HL-60 (cell line): ENCODE measurements at regions not wholly inside any gene's neighbourhood (a gene's known extent, or its start where the extent isn't known, plus 50 kb on each side); places are given as distances from the start of the nearest gene placed in this dataset.

Source experiments
- DNase-seq, 2 experiments: peaks; one replicate each; pipeline ENCODE4 v3.0.0-alpha.2; 2010 to 2020; ENCODE audit warnings: low read depth in 1 of 2, low spot score in 1 of 2
- H3K27ac ChIP-seq: fragments of 250-450 bp; sonication (Bioruptor Pico); replicated peaks from 2 replicates; pipeline ENCODE4 v1.5.1; 2020; ENCODE audit warnings: mild to moderate bottlenecking, moderate library complexity
- H3K27me3 ChIP-seq: fragments of 250-450 bp; sonication (Bioruptor Pico); 2 replicates; pipeline ENCODE4 v1.5.1; 2021; ENCODE audit warnings: mild to moderate bottlenecking, moderate library complexity; ENCODE audit not compliant: insufficient read depth, poor library complexity, severe bottlenecking
- H3K4me3 ChIP-seq: replicated peaks from 2 replicates; pipeline ENCODE4 v1.5.1; 2011; ENCODE audit warnings: mild to moderate bottlenecking, control low read depth, low read length; ENCODE audit not compliant: insufficient read depth
- GABPA ChIP-seq: IDR thresholded peaks from 2 replicates; pipeline ENCODE4 v1.6.1; 2012; ENCODE audit warnings: low read depth
- POLR2AphosphoS5 ChIP-seq: IDR thresholded peaks from 2 replicates; pipeline ENCODE4 v1.6.1; 2012; ENCODE audit warnings: low read depth
- REST ChIP-seq: IDR thresholded peaks from 2 replicates; pipeline ENCODE4 v1.6.1; 2012; ENCODE audit warnings: low read depth; ENCODE audit not compliant: insufficient replicate concordance
- SPI1 ChIP-seq: IDR thresholded peaks from 2 replicates; pipeline ENCODE4 v1.6.1; 2012; ENCODE audit warnings: low read depth, mild to moderate bottlenecking, borderline replicate concordance
- TF ChIP-seq, protein P1 (sequence below): IDR thresholded peaks from one replicate; pipeline ENCODE4 v1.5.1; 2011; ENCODE audit warnings: low read length, control low read depth, inconsistent platforms; ENCODE audit not compliant: insufficient read depth

DNA sequence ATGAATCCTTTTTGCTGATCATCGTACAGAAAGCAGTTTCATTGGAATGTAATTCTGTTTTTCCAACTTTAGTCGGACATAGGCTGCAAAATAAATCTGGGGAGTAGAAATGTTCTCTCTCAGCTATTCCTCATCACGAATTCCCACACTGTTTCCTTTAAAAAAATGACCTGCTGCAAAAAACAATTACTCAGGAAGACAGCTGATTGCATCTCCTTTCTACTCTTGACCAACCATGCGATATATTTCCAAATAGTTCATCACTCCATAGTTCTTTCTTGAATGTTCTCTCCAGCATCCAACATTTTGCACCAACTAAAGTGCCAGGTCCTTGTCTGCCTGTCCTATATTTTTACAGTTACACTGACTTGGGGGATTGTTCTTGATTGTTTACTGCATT lies 96.4 kb downstream of the S1PR1 start:
- no peak for TF ChIP-seq GABPA
- TF ChIP-seq REST: no peak
- TF ChIP-seq SPI1: no peak
- TF ChIP-seq, protein P1, sequence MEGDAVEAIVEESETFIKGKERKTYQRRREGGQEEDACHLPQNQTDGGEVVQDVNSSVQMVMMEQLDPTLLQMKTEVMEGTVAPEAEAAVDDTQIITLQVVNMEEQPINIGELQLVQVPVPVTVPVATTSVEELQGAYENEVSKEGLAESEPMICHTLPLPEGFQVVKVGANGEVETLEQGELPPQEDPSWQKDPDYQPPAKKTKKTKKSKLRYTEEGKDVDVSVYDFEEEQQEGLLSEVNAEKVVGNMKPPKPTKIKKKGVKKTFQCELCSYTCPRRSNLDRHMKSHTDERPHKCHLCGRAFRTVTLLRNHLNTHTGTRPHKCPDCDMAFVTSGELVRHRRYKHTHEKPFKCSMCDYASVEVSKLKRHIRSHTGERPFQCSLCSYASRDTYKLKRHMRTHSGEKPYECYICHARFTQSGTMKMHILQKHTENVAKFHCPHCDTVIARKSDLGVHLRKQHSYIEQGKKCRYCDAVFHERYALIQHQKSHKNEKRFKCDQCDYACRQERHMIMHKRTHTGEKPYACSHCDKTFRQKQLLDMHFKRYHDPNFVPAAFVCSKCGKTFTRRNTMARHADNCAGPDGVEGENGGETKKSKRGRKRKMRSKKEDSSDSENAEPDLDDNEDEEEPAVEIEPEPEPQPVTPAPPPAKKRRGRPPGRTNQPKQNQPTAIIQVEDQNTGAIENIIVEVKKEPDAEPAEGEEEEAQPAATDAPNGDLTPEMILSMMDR: no peak
- TF ChIP-seq POLR2AphosphoS5: no peak
- no peak for DNase-seq
- Histone ChIP-seq H3K27me3 (no peaks in the 10 kb centered on the region), H3K4me3 (no peak overlapping the region), H3K27ac (no peak overlapping the region)

DNA sequence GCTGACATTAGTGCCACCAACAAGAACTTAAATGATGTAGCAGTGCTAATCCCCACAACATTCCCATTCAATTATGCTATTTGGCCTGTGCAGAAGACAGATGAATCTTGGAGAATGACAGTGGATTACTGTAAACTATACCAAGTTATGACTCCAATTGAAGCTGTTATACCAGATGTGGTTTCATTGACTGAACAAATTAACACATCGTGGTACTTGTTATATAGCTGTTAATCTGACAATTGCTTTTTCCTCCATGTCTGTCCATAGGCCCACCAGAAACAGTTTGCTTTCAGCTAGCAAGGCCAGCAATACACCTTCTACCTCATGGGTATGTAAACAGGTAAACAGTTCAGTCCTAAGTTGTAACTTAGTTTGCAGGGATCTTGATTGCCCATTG lies 101.1 kb downstream of the S1PR1 start:
- H3K4me3 ChIP-seq: no peak overlapping the region
- no peak for DNase-seq
- H3K27ac ChIP-seq: no peak overlapping the region
- no peaks in the 10 kb centered on the region for H3K27me3 ChIP-seq
- TF ChIP-seq, protein P1: no peak
- no peak for TF ChIP-seq SPI1
- no peak for TF ChIP-seq REST
- TF ChIP-seq POLR2AphosphoS5: no peak
- TF ChIP-seq GABPA: no peak

DNA sequence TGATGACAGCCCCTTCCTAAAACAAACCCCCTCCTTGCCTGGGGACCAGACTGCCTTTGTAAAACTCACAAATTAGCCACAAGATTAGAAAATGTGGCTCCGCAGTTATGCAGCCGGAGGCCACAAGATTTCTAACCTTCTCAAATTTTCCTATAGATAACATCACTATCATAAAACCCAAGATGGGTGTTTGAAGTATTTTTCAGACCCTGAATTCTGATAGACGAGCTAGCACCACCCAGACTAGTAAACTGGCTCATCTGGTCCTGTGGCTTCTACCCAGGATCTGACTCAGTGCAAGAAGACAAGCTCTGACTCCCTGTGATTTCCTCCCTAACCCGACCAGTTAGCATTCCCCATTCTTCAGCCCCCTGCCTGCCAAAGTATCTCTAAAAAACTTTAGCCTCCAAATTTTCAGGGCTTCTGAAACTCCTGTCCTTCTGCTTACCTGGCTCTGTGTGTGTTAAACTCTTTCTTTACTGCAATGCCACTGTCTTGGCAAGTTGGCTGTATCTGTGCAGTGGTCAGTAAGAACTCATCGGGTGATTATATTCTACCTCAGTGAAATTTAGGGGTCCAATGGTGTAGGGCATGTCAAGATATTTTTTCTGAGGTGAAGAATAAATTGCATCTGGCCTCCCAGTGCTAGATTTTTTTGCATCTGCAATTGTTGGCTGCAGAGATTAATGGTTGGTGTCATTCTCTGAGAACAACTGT lies 102.1 kb downstream of the S1PR1 start:
- no peak for DNase-seq
- TF ChIP-seq REST: no peak
- no peak for TF ChIP-seq SPI1
- TF ChIP-seq POLR2AphosphoS5: no peak
- TF ChIP-seq GABPA: no peak
- TF ChIP-seq, protein P1: no peak
- Histone ChIP-seq H3K4me3 (no peak overlapping the region), H3K27ac (no peak overlapping the region), H3K27me3 (no peaks in the 10 kb centered on the region)
